ENCODE measurements at regions not wholly inside any gene's neighbourhood (a gene's known extent, or its start where the extent isn't known, plus 50 kb on each side); places are given as distances from the start of the nearest gene placed in this dataset.
"Not testable (repeated sequence)": the region's sequence is repeated elsewhere in the genome, so short reads cannot be mapped to it uniquely, and the experiment has no call there.

DNA sequence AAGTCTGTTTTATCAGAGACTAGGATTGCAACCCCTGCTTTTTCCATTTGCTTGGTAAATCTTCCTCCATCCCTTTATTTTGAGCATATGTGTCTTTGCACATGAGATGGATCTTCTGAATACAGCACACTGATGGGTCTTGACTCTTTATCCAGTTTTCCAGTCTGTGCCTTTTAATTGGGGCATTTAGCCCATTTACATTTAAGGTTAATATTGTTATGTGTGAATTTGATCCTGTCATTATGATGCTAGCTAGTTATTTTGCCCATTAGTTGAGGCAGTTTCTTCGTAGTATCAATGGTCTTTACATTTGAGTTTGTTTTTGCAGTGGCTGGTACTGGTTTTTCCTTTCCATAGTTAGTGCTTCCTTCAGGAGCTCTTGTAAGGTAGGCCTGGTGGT lies 120.6 kb upstream of the TNP1 start:
- TF ChIP-seq, protein P1, sequence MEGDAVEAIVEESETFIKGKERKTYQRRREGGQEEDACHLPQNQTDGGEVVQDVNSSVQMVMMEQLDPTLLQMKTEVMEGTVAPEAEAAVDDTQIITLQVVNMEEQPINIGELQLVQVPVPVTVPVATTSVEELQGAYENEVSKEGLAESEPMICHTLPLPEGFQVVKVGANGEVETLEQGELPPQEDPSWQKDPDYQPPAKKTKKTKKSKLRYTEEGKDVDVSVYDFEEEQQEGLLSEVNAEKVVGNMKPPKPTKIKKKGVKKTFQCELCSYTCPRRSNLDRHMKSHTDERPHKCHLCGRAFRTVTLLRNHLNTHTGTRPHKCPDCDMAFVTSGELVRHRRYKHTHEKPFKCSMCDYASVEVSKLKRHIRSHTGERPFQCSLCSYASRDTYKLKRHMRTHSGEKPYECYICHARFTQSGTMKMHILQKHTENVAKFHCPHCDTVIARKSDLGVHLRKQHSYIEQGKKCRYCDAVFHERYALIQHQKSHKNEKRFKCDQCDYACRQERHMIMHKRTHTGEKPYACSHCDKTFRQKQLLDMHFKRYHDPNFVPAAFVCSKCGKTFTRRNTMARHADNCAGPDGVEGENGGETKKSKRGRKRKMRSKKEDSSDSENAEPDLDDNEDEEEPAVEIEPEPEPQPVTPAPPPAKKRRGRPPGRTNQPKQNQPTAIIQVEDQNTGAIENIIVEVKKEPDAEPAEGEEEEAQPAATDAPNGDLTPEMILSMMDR (IDR thresholded peaks at IDR 0.05; ENCODE audit: insufficient read depth, low read length, poor library complexity, severe bottlenecking): not testable (repeated sequence)
- TF ChIP-seq EZH2phosphoT487 (conservative IDR thresholded peaks at IDR 0.05; ENCODE audit: low read length): not testable (repeated sequence)

Measured in SU-DHL-6 (cell line).